GM12873 (cell line): ENCODE measurements at regions not wholly inside any gene's neighbourhood (a gene's known extent, or its start where the extent isn't known, plus 50 kb on each side); places are given as distances from the start of the nearest gene placed in this dataset.

Source experiments
- TF ChIP-seq, protein P1 (sequence below): IDR thresholded peaks from 2 replicates; pipeline ENCODE4 v1.5.1; 2012; ENCODE audit warnings: low read depth, mild to moderate bottlenecking, moderate library complexity, low read length, control low read depth; ENCODE audit not compliant: insufficient read depth; ENCODE audit errors: missing control alignments

DNA sequence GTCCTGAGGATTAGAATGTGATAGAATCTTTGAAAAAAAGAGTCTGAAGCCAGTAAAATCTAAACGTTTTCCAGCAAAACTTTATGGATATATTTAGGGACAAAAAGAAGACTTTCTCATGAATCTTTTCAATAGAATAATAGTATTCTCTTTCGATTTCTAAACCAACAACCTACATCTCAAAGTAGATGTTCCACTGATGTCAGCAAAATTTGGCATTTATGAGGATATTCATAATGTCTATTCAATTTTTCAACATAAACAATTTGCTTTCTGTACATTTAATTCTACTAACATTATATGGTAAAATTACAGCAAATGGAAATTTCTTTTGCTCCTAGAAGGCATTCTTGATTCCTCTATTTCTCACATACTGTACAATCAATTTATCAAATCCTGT, 886.5 kb downstream of the CENPC start:
- TF ChIP-seq, protein P1, sequence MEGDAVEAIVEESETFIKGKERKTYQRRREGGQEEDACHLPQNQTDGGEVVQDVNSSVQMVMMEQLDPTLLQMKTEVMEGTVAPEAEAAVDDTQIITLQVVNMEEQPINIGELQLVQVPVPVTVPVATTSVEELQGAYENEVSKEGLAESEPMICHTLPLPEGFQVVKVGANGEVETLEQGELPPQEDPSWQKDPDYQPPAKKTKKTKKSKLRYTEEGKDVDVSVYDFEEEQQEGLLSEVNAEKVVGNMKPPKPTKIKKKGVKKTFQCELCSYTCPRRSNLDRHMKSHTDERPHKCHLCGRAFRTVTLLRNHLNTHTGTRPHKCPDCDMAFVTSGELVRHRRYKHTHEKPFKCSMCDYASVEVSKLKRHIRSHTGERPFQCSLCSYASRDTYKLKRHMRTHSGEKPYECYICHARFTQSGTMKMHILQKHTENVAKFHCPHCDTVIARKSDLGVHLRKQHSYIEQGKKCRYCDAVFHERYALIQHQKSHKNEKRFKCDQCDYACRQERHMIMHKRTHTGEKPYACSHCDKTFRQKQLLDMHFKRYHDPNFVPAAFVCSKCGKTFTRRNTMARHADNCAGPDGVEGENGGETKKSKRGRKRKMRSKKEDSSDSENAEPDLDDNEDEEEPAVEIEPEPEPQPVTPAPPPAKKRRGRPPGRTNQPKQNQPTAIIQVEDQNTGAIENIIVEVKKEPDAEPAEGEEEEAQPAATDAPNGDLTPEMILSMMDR: no peak

DNA sequence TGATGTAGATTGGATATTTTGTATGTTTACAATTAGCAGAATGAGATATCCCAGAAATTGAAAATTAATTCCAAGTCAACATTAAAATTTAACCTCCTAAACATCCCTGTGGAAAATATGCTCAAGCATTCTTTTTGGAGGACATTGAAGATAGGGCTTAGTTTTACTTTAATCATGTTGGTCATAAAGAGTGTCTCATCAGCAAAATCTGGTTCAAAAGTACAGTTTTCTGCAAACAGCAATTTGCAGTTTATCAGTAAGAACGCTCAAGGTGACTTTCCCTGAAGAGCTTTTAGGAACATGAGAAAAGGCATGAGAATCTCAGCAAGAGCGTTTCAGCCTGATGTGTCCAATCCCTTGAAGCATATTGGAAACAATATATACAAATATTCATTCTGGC, 889.8 kb downstream of the CENPC start:
- TF ChIP-seq, protein P1: no peak

DNA sequence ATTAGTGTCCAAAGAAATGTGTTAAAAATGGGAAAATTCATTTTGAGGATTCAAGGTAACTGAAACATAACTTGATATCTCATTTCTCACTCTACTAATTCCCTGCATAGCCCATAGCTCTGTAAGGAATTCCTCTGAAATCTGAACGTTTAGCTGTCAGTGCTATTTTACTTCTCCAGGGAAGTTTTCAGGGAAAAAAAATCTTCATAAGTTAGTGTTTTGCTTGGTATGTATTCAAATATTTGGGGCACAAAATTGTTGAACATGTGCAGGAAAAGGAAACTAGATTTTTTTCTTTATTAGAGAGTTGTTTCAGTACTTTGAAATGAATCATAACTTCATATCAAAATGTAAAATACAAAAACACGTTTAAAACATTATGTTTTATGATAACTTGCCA, 891.4 kb downstream of the CENPC start:
- TF ChIP-seq, protein P1: no peak

DNA sequence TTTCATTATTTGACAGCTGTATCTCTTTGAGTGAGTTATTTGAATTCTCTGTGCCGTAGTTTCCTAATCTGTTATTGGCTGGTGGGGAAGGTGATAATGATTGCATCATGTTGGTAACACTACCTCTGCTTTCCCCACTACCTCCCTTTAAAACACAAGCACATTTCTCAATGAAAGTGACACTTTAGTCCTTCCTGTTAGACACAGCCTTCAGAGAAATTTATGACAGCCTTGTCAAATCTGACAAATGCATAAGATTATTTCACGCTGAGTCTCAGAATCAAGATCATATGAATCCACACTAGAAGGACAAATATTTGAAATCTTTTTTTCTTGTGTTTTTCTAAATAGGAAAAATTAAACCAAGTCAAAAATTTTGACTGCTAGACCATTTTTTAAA, 896.1 kb downstream of the CENPC start:
- TF ChIP-seq, protein P1: no peak

DNA sequence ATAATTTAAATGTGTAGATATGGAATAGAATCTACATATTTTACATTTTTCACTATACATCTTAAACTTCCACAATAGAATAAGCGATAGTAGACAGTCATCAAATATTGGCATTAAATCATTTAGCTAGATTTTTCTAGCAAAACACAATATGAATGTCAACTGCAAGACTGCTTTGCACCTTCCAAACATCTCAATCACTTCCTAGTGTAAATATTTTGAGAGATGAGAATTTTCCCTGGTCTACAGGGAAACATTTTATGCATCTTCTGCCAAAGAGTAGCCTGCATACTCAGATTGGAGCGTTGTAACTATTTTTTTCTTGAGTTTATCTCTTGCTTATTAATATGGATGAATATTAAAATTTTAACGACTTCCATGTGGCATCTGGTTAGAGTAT, 897.4 kb downstream of the CENPC start:
- TF ChIP-seq, protein P1: no peak

DNA sequence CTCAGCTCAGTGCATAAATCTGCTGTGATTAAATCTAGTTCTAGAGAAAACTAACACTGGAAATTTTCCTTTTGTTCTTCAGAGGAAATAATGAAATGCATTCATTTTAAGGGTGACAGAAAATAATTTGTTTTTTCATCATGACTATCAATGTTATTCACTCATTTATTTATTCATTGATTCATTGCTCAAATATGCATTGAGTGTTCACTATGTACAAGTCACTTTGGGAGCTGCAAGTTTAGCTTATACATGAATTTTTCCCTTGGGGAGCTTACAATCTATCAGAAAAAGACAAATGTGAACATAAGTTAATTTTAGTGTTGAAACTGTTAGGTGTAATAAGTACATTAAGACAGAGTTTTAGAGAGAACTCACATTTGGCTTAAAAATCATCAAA, 897.8 kb downstream of the CENPC start:
- TF ChIP-seq, protein P1: no peak

DNA sequence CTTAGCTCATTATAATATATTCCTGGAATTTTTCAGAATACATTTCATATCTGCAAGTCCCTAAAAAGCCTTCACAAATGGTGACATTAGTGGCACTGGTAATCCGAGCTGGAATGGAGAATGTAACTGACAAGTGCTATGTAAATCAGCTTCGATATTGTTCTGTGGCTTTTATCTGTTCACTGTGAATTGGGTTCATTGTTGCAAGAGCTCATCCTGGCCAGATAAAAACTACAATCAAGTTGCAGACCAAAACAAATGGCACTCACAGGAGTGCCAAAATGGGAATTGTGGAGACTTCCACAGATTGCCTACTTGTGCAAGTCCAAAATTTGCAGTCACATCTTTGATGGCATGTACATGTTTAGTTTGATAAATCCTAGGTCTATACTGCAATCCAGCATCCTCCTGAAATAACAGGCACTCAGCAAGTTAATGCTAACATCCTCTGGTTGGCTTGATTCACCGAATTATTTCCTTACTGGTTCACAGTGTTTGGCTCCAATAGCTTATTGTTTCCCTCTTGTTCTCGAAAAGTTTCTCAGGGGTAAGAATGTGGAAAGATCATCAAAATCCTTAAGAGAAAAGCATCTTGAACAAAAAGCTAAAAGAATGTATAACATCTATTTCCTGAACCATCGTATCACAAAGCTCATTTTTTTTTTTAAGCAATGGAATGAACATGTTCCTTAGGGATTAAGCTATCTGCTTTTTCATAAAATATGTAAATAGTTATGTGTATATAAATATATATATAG, 904.9 kb downstream of the CENPC start:
- TF ChIP-seq, protein P1: no peak

DNA sequence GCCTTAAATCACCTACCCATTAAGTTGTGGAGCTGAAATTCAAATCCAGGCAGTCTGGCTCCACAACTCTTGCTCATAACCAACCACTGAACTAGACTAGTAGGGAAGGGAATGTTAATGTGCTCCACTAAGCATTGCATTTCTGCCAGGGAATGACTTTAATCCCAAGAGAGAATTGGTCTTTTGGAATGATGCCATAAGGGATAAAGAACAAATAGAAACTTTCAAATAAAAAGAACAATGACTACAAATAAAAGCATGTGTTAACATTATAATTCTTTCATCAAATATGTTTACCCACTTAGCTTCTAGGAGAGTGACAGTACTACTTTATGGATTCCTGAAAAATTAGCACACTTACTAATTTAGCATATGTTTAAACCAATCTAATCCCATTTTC, 905.9 kb downstream of the CENPC start:
- TF ChIP-seq, protein P1: no peak
